ENCODE measurements at regions not wholly inside any gene's neighbourhood (a gene's known extent, or its start where the extent isn't known, plus 50 kb on each side); places are given as distances from the start of the nearest gene placed in this dataset.

DNA sequence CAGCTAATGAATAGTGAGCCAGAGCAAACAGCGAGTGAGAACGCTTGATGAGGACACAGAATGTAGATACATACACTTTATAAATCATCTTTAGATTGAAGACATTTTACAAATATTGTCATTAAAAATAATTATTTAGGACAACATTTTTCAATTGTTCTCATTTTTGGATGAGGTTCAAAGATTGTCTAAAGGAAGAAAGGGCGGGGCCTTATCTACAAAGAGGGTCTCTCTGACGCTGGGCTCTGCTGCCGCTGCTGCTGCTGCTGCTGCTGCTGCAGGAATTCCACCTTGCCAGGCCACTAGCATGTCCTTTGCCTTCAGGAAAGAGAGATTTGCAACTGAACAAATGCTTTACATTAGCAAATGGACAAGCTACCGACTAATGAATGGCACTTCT lies 220.7 kb upstream of the TMEM161B start:
- Histone ChIP-seq H3K27me3 (ENCODE audit: insufficient read depth, low read length) (no peaks in the 10 kb centered on the region), H2AFZ (ENCODE audit: low read depth, low read length) (no peak overlapping the region), H3K79me2 (ENCODE audit: insufficient read depth, low read length) (no peaks in the 10 kb centered on the region), H3K27ac (ENCODE audit: low read depth, low read length) (no peak overlapping the region), H4K20me1 (ENCODE audit: insufficient read depth, low read length) (no peaks in the 10 kb centered on the region), H3K36me3 (ENCODE audit: insufficient read depth, low read length) (no peaks in the 10 kb centered on the region), H3K4me2 (ENCODE audit: low read length) (no peak overlapping the region), H3K9ac (ENCODE audit: low read length) (no peak overlapping the region), H3K4me3 (ENCODE audit: insufficient read depth, low read depth, low read length) (no peak overlapping the region), H3K4me1 (ENCODE audit: insufficient read depth, low read length) (no peaks in the 10 kb centered on the region), H3K9me3 (ENCODE audit: insufficient read depth, low read depth, low read length) (no peaks in the 10 kb centered on the region)
- Mint-ChIP-seq H3K27me3 (ENCODE audit: low read depth, unreplicated experiment) (no peaks in the 10 kb centered on the region), H3K27ac (ENCODE audit: unreplicated experiment) (no peak overlapping the region), H3K9me3 (ENCODE audit: unreplicated experiment) (no peaks in the 10 kb centered on the region), H3K36me3 (ENCODE audit: low read depth, unreplicated experiment) (no peaks in the 10 kb centered on the region), H3K4me1 (ENCODE audit: low read depth, unreplicated experiment) (no peaks in the 10 kb centered on the region), H3K4me3 (ENCODE audit: unreplicated experiment) (no peak overlapping the region)
- DNase-seq (ENCODE audit: low read depth) (no peak), FAIRE-seq (no peak)
- TF ChIP-seq, protein P1, sequence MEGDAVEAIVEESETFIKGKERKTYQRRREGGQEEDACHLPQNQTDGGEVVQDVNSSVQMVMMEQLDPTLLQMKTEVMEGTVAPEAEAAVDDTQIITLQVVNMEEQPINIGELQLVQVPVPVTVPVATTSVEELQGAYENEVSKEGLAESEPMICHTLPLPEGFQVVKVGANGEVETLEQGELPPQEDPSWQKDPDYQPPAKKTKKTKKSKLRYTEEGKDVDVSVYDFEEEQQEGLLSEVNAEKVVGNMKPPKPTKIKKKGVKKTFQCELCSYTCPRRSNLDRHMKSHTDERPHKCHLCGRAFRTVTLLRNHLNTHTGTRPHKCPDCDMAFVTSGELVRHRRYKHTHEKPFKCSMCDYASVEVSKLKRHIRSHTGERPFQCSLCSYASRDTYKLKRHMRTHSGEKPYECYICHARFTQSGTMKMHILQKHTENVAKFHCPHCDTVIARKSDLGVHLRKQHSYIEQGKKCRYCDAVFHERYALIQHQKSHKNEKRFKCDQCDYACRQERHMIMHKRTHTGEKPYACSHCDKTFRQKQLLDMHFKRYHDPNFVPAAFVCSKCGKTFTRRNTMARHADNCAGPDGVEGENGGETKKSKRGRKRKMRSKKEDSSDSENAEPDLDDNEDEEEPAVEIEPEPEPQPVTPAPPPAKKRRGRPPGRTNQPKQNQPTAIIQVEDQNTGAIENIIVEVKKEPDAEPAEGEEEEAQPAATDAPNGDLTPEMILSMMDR (IDR thresholded peaks at IDR 0.05; ENCODE audit: insufficient read depth, low read depth, low read length): no peak
- no peak for TF ChIP-seq EZH2 (IDR thresholded peaks at IDR 0.05; ENCODE audit: insufficient read depth, low read length)

- TF ChIP-seq, protein P1 (IDR thresholded peaks at IDR 0.05; ENCODE audit: insufficient read depth, low read depth, low read length): no peak
- no peak for TF ChIP-seq EZH2 (IDR thresholded peaks at IDR 0.05; ENCODE audit: insufficient read depth, low read length)
- H3K4me2 ChIP-seq (ENCODE audit: low read length): no peak overlapping the region
- H3K27ac Mint-ChIP-seq (ENCODE audit: unreplicated experiment): no peak overlapping the region
- no peaks in the 10 kb centered on the region for H3K79me2 ChIP-seq (ENCODE audit: insufficient read depth, low read length)
- H3K36me3 ChIP-seq (ENCODE audit: insufficient read depth, low read length): no peaks in the 10 kb centered on the region
- no peak for DNase-seq (ENCODE audit: low read depth)
- H3K36me3 Mint-ChIP-seq (ENCODE audit: low read depth, unreplicated experiment): no peaks in the 10 kb centered on the region
- no peaks in the 10 kb centered on the region for H3K27me3 Mint-ChIP-seq (ENCODE audit: low read depth, unreplicated experiment)
- H2AFZ ChIP-seq (ENCODE audit: low read depth, low read length): no peak overlapping the region
- H3K27me3 ChIP-seq (ENCODE audit: insufficient read depth, low read length): no peaks in the 10 kb centered on the region
- no peaks in the 10 kb centered on the region for H3K4me1 ChIP-seq (ENCODE audit: insufficient read depth, low read length)
- no peaks in the 10 kb centered on the region for H4K20me1 ChIP-seq (ENCODE audit: insufficient read depth, low read length)
- no peaks in the 10 kb centered on the region for H3K9me3 ChIP-seq (ENCODE audit: insufficient read depth, low read depth, low read length)
- no peaks in the 10 kb centered on the region for H3K4me1 Mint-ChIP-seq (ENCODE audit: low read depth, unreplicated experiment)
- H3K4me3 ChIP-seq (ENCODE audit: insufficient read depth, low read depth, low read length): no peak overlapping the region
- no peak overlapping the region for H3K4me3 Mint-ChIP-seq (ENCODE audit: unreplicated experiment)
- no peak overlapping the region for H3K9ac ChIP-seq (ENCODE audit: low read length)
- no peak for FAIRE-seq
- no peak overlapping the region for H3K27ac ChIP-seq (ENCODE audit: low read depth, low read length)
- no peaks in the 10 kb centered on the region for H3K9me3 Mint-ChIP-seq (ENCODE audit: unreplicated experiment)
These were observed 219.9 kb upstream of the TMEM161B start for GRCh38 chr5:88488561-88488960.

DNA sequence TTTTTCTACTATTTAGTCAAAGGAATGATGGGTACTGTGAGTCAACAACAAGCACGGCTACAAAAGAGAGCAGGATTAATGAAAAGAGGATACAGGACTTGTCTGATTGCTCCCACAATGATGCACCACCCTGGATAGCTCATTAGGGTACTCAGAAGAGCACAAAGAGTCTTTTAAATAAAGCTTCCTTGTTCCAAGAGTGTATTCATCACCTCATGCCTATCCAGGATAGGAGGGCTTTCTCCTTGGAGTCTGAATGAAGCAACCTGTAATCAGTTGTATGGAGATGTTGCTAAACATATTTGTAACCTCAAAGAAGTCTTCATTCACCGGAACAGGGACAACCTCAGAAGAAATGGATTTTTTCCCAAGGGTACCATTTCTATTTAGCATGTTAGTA lies 219.5 kb upstream of the TMEM161B start:
- Histone ChIP-seq H3K27me3 (ENCODE audit: insufficient read depth, low read length) (no peaks in the 10 kb centered on the region), H3K9ac (ENCODE audit: low read length) (no peak overlapping the region), H3K9me3 (ENCODE audit: insufficient read depth, low read depth, low read length) (no peaks in the 10 kb centered on the region), H3K27ac (ENCODE audit: low read depth, low read length) (no peak overlapping the region), H4K20me1 (ENCODE audit: insufficient read depth, low read length) (no peaks in the 10 kb centered on the region), H2AFZ (ENCODE audit: low read depth, low read length) (no peak overlapping the region), H3K4me1 (ENCODE audit: insufficient read depth, low read length) (no peaks in the 10 kb centered on the region), H3K36me3 (ENCODE audit: insufficient read depth, low read length) (no peaks in the 10 kb centered on the region), H3K4me3 (ENCODE audit: insufficient read depth, low read depth, low read length) (no peak overlapping the region), H3K79me2 (ENCODE audit: insufficient read depth, low read length) (no peaks in the 10 kb centered on the region), H3K4me2 (ENCODE audit: low read length) (no peak overlapping the region)
- FAIRE-seq (no peak), DNase-seq (ENCODE audit: low read depth) (no peak)
- H3K27ac Mint-ChIP-seq (ENCODE audit: unreplicated experiment): no peak overlapping the region
- no peaks in the 10 kb centered on the region for H3K36me3 Mint-ChIP-seq (ENCODE audit: low read depth, unreplicated experiment)
- H3K9me3 Mint-ChIP-seq (ENCODE audit: unreplicated experiment): no peaks in the 10 kb centered on the region
- H3K4me3 Mint-ChIP-seq (ENCODE audit: unreplicated experiment): no peak overlapping the region
- TF ChIP-seq, protein P1 (IDR thresholded peaks at IDR 0.05; ENCODE audit: insufficient read depth, low read depth, low read length): no peak
- no peak for TF ChIP-seq EZH2 (IDR thresholded peaks at IDR 0.05; ENCODE audit: insufficient read depth, low read length)
- no peaks in the 10 kb centered on the region for H3K27me3 Mint-ChIP-seq (ENCODE audit: low read depth, unreplicated experiment)
- no peaks in the 10 kb centered on the region for H3K4me1 Mint-ChIP-seq (ENCODE audit: low read depth, unreplicated experiment)
